Stimulated activated CD4-positive, alpha-beta T cell treated with anti-CD3 and anti-CD28 coated beads, Interleukin-2, amount 100 ng/mL, for 48 hours (primary cell): ENCODE measurements at regions not wholly inside any gene's neighbourhood (a gene's known extent, or its start where the extent isn't known, plus 50 kb on each side); places are given as distances from the start of the nearest gene placed in this dataset.

Experiments
- DNase-seq, 2 donors: peaks; one replicate each; pipeline ENCODE4 v3.0.0-alpha.2; 2020

DNA sequence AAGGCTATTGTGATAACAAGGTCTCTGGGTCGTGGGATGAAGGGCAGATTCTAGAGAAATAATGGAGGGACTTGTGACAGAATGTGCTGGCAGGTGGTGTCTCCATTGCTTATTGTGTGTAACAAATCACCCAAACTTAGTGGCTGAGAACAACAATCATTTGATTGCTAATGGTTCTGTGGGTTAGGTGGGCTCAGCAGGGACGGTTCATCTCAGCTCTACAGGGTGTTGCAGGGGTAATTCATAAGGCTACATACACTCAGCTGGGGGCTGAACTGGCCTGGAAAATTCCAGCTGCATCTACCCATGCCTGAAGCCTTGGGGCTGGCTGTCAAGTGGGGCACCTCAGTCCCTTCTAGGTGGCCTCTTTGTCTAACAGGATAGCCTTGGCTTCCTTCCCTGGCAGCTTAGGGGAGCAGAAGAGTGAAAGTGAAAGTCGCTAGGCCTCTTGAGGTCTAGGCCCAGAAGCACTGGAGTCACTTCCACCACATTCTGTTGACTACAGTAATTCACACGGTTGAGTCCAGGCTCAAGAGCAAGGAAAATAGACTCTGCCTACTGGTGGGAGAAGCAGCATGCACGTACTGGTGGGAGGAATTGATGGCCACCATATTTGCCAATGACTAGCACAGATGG is 308.9 kb downstream of the MN1 start:
- no peak for DNase-seq

DNA sequence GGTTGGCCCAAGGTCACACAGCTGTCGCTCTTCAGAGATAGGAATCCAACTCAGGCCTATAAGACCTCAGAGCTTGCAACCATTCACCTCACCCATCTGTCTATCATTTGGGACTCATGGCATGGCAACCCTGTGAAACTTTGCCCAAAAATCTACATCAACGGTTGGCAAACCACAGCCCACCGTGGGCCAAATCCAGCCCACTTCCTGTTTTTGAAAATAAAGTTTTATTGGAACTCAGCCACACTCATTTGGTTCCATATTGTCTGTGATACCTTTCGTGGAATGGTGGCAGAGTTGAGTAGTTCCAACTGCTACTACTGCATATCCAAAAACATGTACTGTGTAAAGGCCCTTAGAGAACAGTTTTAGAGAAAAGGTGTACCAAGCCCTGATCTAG is 307.8 kb downstream of the MN1 start:
- no peak for DNase-seq

- no peak for DNase-seq
Observed at GRCh38 chr22:27494785-27495184, 306.8 kb downstream of the MN1 start.

DNA sequence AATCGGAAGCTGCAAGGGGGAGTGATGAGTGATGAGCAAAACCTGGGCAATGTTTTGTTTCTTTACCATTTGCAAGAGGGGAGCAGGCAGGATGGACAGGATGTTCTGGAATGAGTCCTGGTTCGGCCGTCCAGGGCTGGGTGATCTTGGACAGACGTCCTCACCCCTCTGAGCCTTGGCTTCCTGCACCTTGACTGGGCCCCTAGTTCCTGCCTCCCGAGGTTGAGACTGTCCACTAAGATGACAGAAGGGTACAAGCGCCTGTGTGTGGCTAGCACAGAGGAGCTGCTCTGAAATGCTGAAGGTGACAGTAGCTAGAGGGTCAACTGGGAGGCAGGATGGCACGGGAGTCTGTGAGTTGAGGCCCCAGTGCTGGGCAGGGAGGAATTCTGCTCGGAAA is 306.2 kb downstream of the MN1 start:
- no peak for DNase-seq

GRCh38 chr22:27499121-27499520 is 302.4 kb downstream of the MN1 start:
- DNase-seq: no peak

- DNase-seq: no peak
Observed at GRCh38 chr22:27501191-27501936, 300.2 kb downstream of the MN1 start.

GRCh38 chr22:27502327-27502726 is 299.2 kb downstream of the MN1 start:
- DNase-seq: no peak

DNA sequence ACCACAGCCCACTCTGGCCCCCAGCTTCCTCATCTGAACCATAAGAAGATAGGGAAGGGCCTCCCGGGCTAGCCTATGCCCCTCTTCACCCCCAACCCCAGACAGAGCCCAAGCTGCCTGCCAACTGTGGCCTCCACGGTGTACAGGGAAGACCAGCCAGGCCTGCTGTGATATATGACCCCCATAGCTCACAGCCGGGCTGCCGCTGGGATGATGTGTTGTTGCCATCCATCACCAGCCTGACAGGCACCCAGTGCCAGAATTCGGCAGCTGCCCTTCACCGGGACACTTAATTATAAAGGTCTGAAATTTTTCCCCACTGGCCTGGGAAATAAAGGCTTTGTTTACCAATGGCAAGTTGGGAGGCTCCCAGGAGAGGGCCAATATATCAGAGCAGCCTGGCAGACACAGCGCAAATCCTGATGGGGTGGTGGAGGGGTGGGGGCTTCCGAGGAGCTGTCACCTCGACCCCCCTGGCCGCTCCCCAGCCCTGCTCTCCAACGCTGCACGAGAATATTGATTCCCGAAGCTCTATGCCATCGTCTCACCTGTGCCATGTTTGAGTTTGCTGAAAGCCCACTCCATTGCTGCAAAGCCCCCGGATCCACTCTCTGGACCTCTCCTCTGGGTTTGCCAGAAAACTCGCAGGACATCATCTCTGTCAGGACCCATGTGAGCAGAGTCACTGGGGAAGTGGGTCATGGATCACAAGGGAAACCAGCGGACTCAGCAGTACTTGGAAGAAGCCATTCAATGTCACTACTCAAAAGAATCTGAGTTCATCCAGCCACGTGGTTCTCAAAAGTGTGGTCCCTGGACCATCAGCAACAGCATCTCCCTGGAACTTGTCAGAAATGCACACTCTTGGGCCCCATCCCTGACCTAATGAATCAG is 296.9 kb downstream of the MN1 start:
- DNase-seq: no peak

DNA sequence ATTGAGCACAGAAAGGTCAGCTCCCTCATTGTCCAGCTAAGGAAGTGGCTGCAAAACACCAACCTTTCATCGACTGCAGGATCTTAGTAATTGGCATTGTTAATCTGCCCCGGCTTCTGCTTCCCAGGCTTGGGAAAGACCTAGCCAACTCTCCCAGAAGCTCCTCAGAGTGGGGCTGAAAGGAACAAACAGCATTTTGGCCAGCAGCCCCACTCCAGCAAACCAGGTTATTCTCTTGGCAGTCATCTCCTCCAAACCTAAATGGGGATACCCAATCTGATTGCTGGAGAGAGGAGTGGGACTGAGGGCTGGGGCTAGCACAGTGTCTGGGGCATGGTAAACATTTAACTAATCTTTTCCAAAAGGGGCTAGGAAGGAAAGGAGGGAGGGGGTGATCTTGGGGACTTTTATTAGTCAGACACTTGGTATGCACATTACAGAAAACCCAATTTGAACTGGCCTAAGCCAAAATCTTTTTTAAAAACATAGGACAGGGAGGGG is 294.4 kb downstream of the MN1 start:
- no peak for DNase-seq

GRCh38 chr22:27507935-27508526 is 293.5 kb downstream of the MN1 start:
- DNase-seq: no peak

DNA sequence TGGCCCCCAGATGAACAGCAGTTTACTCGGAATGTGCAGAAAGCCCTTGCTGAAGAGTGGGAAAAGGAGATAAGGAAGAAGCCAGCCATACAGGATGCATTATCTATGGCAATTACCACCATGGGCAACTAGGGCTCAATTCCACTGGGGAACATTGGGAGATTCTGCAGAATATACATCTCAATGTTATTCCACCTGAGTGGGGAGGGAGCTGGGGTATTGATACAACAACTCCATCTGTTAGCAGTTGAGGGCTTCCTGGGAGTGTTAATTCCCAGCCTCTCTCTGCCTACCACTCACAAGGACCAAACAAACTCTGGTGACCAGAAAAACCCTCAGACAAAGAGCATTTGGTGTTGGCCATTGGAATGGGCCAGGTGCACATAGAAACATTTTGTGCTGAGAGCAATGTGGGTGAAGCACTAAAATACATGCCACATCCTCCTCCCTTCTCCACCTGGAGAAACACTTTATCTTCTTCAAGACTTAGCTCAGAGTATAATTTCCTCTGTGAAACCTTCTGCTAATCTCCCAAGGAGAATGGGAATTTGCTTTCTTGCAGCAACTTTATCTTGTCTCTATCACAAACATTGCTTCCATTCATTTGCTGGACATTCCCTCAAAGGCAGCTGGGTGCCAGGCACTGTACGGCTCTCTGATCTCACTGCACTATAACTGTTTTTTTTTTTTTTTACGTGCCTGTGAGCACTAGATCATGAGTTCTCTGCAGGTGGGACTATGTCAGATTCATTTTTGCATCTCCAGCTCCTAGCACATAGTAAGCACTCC is 292.2 kb downstream of the MN1 start:
- DNase-seq: no peak

GRCh38 chr22:27510024-27510423 is 291.5 kb downstream of the MN1 start:
- no peak for DNase-seq

GRCh38 chr22:27512283-27512761 is 289.2 kb downstream of the MN1 start:
- DNase-seq: no peak

GRCh38 chr22:27513021-27513420 is 288.5 kb downstream of the MN1 start:
- no peak for DNase-seq

DNA sequence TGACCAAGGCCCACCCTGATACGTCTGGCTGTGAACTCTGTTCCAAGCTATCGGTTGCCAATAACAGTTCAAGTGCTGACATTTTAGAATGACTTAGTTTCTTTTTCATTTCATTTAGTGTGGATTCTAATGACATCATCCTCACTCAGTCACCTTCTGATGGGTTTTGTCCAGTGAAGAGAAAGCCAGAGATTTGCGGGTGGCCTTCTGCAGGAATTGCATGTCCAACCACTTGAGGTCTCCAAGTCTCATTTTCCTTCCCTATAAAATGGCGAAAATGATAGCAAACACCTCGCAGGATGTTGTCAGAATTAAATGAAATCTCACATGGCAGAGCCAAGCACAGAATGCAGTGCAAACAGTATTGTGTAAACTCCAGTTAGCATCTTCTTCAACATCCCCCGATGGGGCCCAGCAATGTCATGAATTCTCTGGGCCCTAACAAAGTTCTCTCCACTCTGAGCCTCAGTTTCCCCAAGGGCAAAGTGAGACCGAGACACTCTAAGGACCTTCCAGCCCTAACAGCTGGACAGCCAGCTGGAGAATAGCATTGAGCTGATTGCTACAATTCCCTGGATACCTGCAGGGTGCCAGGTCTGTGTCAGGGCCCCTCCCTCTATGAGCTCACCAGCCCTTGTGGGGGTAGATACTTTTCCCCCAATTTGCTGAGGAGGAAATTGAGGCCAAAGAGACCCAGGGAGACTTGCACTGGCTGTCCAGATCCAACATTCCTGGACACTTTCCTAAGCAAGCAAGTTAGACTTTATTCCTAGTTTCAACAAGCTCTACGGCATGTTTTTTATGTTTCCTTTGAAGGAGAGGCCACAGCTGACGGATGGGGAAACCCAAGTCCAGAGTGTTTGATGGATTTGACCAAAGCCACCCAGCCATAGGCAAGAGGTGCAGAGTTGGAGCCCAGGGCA is 286.7 kb downstream of the MN1 start:
- DNase-seq: no peak

GRCh38 chr22:27517361-27518155 is 284.0 kb downstream of the MN1 start:
- DNase-seq: no peak

- no peak for DNase-seq
Observed at GRCh38 chr22:27518531-27519340, 282.8 kb downstream of the MN1 start.

DNA sequence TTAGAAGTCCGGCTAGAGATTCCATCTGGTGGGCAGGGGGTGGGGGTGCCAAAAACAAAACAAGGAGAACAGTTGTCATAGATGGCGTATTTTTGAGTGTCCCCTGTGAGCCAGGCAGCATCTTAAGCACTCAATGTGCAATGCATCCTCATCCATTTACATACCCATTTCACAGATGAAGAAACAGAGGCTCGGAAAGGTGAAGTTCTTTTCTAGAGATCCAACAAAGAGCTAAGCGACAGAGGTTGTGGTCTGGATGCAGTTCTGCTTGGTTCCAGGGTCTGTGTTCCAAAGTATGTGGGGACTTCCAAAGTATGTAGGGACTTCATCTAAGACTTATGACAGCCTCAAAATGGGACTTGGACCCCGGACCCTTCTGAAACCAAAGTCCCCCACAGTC is 277.8 kb downstream of the MN1 start:
- no peak for DNase-seq

DNA sequence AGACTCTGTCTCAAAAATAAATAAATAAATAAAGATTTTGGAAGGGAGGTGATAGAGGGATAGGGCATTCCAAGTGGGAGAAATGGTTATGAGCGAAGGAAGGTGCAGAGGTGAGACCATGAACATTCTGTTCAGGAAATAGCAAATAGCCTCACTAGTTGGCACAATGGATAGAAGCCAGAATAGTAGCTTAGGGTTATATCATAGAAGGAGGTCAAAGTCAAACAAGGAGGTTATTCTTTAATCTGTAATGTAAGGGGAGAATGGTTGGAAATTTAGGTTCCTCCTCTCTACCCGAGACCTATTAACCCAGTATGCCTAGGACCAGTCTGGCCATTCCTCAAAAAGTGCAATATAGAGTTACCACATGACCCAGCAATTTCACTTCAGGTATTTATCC is 275.8 kb downstream of the MN1 start:
- DNase-seq: no peak
